Testis (tissue), 2 donors: ENCODE measurements at regions not wholly inside any gene's neighbourhood (a gene's known extent, or its start where the extent isn't known, plus 50 kb on each side); places are given as distances from the start of the nearest gene placed in this dataset.

Experiments used
- POLR2A ChIP-seq: fragments of 450-650 bp; IDR thresholded peaks from one replicate; pipeline ENCODE4 v1.6.1; 2017; ENCODE audit warnings: antibody characterized with exemption, mild to moderate bottlenecking, moderate library complexity
- TF ChIP-seq, protein P1 (sequence below), 3 experiments: fragments of 450-650 bp in 2 of 3; fragments of 200-600 bp in 1 of 3; sonication (generic) in 1 of 3; IDR thresholded peaks; one replicate each; pipeline ENCODE4 v1.5.1; 2016 to 2019; ENCODE audit warnings: antibody characterized with exemption in 3 of 3, mild to moderate bottlenecking in 2 of 3, moderate library complexity in 1 of 3

DNA sequence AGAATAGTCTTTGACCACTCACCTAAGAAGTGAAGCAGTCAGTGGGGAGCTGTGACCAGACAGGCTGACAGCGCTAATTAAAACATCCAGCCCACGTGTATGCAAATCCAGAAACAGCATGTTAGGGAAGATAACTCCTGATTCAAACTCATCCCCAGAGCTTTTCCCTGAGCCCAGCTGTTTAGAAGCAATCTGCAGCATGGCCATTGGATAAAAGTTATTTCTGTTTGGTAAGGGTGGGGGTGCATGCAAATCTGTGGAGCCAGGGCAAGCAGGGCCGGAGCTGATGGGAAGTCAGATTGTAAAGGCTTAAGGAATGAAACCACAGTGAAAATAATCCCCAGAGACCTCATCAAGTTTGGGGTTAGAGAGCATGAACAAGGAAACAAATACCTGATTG is 247.9 kb upstream of the KIRREL3 start:
- TF ChIP-seq, protein P1, sequence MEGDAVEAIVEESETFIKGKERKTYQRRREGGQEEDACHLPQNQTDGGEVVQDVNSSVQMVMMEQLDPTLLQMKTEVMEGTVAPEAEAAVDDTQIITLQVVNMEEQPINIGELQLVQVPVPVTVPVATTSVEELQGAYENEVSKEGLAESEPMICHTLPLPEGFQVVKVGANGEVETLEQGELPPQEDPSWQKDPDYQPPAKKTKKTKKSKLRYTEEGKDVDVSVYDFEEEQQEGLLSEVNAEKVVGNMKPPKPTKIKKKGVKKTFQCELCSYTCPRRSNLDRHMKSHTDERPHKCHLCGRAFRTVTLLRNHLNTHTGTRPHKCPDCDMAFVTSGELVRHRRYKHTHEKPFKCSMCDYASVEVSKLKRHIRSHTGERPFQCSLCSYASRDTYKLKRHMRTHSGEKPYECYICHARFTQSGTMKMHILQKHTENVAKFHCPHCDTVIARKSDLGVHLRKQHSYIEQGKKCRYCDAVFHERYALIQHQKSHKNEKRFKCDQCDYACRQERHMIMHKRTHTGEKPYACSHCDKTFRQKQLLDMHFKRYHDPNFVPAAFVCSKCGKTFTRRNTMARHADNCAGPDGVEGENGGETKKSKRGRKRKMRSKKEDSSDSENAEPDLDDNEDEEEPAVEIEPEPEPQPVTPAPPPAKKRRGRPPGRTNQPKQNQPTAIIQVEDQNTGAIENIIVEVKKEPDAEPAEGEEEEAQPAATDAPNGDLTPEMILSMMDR (IDR thresholded peaks at IDR 0.05), result no peak
- TF ChIP-seq POLR2A, result no peak
